ENCODE measurements at regions not wholly inside any gene's neighbourhood (a gene's known extent, or its start where the extent isn't known, plus 50 kb on each side); places are given as distances from the start of the nearest gene placed in this dataset.
"Not testable (repeated sequence)": the region's sequence is repeated elsewhere in the genome, so short reads cannot be mapped to it uniquely, and the experiment has no call there.

GRCh38 chr6:14300189-14300588, 182.6 kb downstream of the CD83 start:
- not testable (repeated sequence) for H3K4me1 ChIP-seq (ENCODE audit: control insufficient read depth in 2 of 2, insufficient read depth in 1 of 2, low read depth in 1 of 2, low read length in 2 of 2); H3K27me3 ChIP-seq (ENCODE audit: control insufficient read depth in 3 of 3, insufficient read depth in 3 of 3, low read depth in 1 of 3, low read length in 3 of 3); H4K91ac ChIP-seq (ENCODE audit: low read depth, low read length, poor library complexity); H3K4me2 ChIP-seq (ENCODE audit: insufficient read depth, low read length, poor library complexity, severe bottlenecking); H3K9me3 ChIP-seq (replicated peaks in 1 of 2; ENCODE audit: control insufficient read depth in 2 of 2, insufficient read depth in 1 of 2, low read depth in 1 of 2, low read length in 2 of 2); H2BK5ac ChIP-seq (ENCODE audit: low read length); H4K8ac ChIP-seq (ENCODE audit: low read depth, low read length); H3K9ac ChIP-seq (ENCODE audit: low read depth, low read length, poor library complexity); H3K4me3 ChIP-seq (ENCODE audit: low read length in 2 of 2); H2AK5ac ChIP-seq (ENCODE audit: low read depth, low read length); H3K18ac ChIP-seq (ENCODE audit: low read length); H3K79me1 ChIP-seq (ENCODE audit: low read depth, low read length); H2BK15ac ChIP-seq (ENCODE audit: low read length); H2AFZ ChIP-seq (ENCODE audit: low read length); H3K36me3 ChIP-seq (replicated peaks in 1 of 2; ENCODE audit: control insufficient read depth in 2 of 2, insufficient read depth in 2 of 2, low read length in 2 of 2); H2BK12ac ChIP-seq (ENCODE audit: low read length); H3K4ac ChIP-seq (ENCODE audit: low read length); H2BK120ac ChIP-seq (ENCODE audit: low read depth, low read length); H3K23ac ChIP-seq (ENCODE audit: low read depth, low read length, poor library complexity); H3K27ac ChIP-seq (replicated peaks; ENCODE audit: low read length); H3K14ac ChIP-seq (ENCODE audit: low read length); DNase-seq (ENCODE audit: low spot score)
- no CpG with 5 or more reads among the region's 16 CpGs for WGBS, 2 donors (ENCODE audit: extremely low coverage in 2 of 2, insufficient read length in 2 of 2, insufficient replicate concordance in 1 of 2)

- no CpG with 5 or more reads among the region's 9 CpGs for WGBS, 2 donors (ENCODE audit: extremely low coverage in 2 of 2, insufficient read length in 2 of 2, insufficient replicate concordance in 1 of 2)
- H3K23ac ChIP-seq (ENCODE audit: low read depth, low read length, poor library complexity): not testable (repeated sequence)
These were observed 183.1 kb downstream of the CD83 start for GRCh38 chr6:14300721-14301120.

GRCh38 chr6:14301477-14301876, 183.9 kb downstream of the CD83 start:
- not testable (repeated sequence) for H2AFZ ChIP-seq (ENCODE audit: low read length); H3K4me3 ChIP-seq (ENCODE audit: low read length in 2 of 2); H3K36me3 ChIP-seq (replicated peaks in 1 of 2; ENCODE audit: control insufficient read depth in 2 of 2, insufficient read depth in 2 of 2, low read length in 2 of 2); H3K14ac ChIP-seq (ENCODE audit: low read length); H3K27ac ChIP-seq (replicated peaks; ENCODE audit: low read length); H4K8ac ChIP-seq (ENCODE audit: low read depth, low read length); H3K23ac ChIP-seq (ENCODE audit: low read depth, low read length, poor library complexity); H3K9me3 ChIP-seq (replicated peaks in 1 of 2; ENCODE audit: control insufficient read depth in 2 of 2, insufficient read depth in 1 of 2, low read depth in 1 of 2, low read length in 2 of 2); DNase-seq (ENCODE audit: low spot score); H3K9ac ChIP-seq (ENCODE audit: low read depth, low read length, poor library complexity); H2BK15ac ChIP-seq (ENCODE audit: low read length); H2BK5ac ChIP-seq (ENCODE audit: low read length); H3K79me1 ChIP-seq (ENCODE audit: low read depth, low read length); H3K4me2 ChIP-seq (ENCODE audit: insufficient read depth, low read length, poor library complexity, severe bottlenecking); H3K18ac ChIP-seq (ENCODE audit: low read length); H3K4me1 ChIP-seq (ENCODE audit: control insufficient read depth in 2 of 2, insufficient read depth in 1 of 2, low read depth in 1 of 2, low read length in 2 of 2); H2BK12ac ChIP-seq (ENCODE audit: low read length); H3K27me3 ChIP-seq (ENCODE audit: control insufficient read depth in 3 of 3, insufficient read depth in 3 of 3, low read depth in 1 of 3, low read length in 3 of 3); H2AK5ac ChIP-seq (ENCODE audit: low read depth, low read length); H2BK120ac ChIP-seq (ENCODE audit: low read depth, low read length); H4K91ac ChIP-seq (ENCODE audit: low read depth, low read length, poor library complexity); H3K4ac ChIP-seq (ENCODE audit: low read length)
- WGBS, 2 donors (ENCODE audit: extremely low coverage in 2 of 2, insufficient read length in 2 of 2, insufficient replicate concordance in 1 of 2): 80% methylated on average over 1 of the region's 9 CpGs; no CpG with 5 or more reads in 1 of the 2 donors

More at GRCh38 chr6:14300721-14301120, 183.1 kb downstream of the CD83 start:
- H3K79me1 ChIP-seq (ENCODE audit: low read depth, low read length); H2BK120ac ChIP-seq (ENCODE audit: low read depth, low read length); H3K18ac ChIP-seq (ENCODE audit: low read length); H2BK15ac ChIP-seq (ENCODE audit: low read length); H3K9me3 ChIP-seq (replicated peaks in 1 of 2; ENCODE audit: control insufficient read depth in 2 of 2, insufficient read depth in 1 of 2, low read depth in 1 of 2, low read length in 2 of 2); H2AK5ac ChIP-seq (ENCODE audit: low read depth, low read length); H3K4me1 ChIP-seq (ENCODE audit: control insufficient read depth in 2 of 2, insufficient read depth in 1 of 2, low read depth in 1 of 2, low read length in 2 of 2); H2BK12ac ChIP-seq (ENCODE audit: low read length); H3K14ac ChIP-seq (ENCODE audit: low read length); H3K36me3 ChIP-seq (replicated peaks in 1 of 2; ENCODE audit: control insufficient read depth in 2 of 2, insufficient read depth in 2 of 2, low read length in 2 of 2); H4K8ac ChIP-seq (ENCODE audit: low read depth, low read length); H3K9ac ChIP-seq (ENCODE audit: low read depth, low read length, poor library complexity); H3K4me3 ChIP-seq (ENCODE audit: low read length in 2 of 2); H3K27me3 ChIP-seq (ENCODE audit: control insufficient read depth in 3 of 3, insufficient read depth in 3 of 3, low read depth in 1 of 3, low read length in 3 of 3); H2BK5ac ChIP-seq (ENCODE audit: low read length); H4K91ac ChIP-seq (ENCODE audit: low read depth, low read length, poor library complexity); H2AFZ ChIP-seq (ENCODE audit: low read length); H3K4ac ChIP-seq (ENCODE audit: low read length); DNase-seq (ENCODE audit: low spot score); H3K4me2 ChIP-seq (ENCODE audit: insufficient read depth, low read length, poor library complexity, severe bottlenecking); H3K27ac ChIP-seq (replicated peaks; ENCODE audit: low read length): not testable (repeated sequence)

GRCh38 chr6:14305131-14305530, 187.6 kb downstream of the CD83 start:
- Histone ChIP-seq H3K9me3 (replicated peaks in 1 of 2; ENCODE audit: control insufficient read depth in 2 of 2, insufficient read depth in 1 of 2, low read depth in 1 of 2, low read length in 2 of 2) (no peaks in the 10 kb centered on the region), H3K4me1 (ENCODE audit: control insufficient read depth in 2 of 2, insufficient read depth in 1 of 2, low read depth in 1 of 2, low read length in 2 of 2) (no peaks in the 10 kb centered on the region), H3K23ac (ENCODE audit: low read depth, low read length, poor library complexity) (no peak overlapping the region), H4K91ac (ENCODE audit: low read depth, low read length, poor library complexity) (no peak overlapping the region), H3K14ac (ENCODE audit: low read length) (no peak overlapping the region), H2AFZ (ENCODE audit: low read length) (no peak overlapping the region), H4K8ac (ENCODE audit: low read depth, low read length) (no peak overlapping the region), H3K4ac (ENCODE audit: low read length) (no peak overlapping the region), H3K4me2 (ENCODE audit: insufficient read depth, low read length, poor library complexity, severe bottlenecking) (no peak overlapping the region), H3K27me3 (ENCODE audit: control insufficient read depth in 3 of 3, insufficient read depth in 3 of 3, low read depth in 1 of 3, low read length in 3 of 3) (no peaks in the 10 kb centered on the region), H2AK5ac (ENCODE audit: low read depth, low read length) (no peak overlapping the region), H2BK120ac (ENCODE audit: low read depth, low read length) (no peak overlapping the region), H3K79me1 (ENCODE audit: low read depth, low read length) (no peaks in the 10 kb centered on the region), H3K9ac (ENCODE audit: low read depth, low read length, poor library complexity) (no peak overlapping the region), H3K27ac (replicated peaks; ENCODE audit: low read length) (no peak overlapping the region), H2BK12ac (ENCODE audit: low read length) (no peak overlapping the region), H3K4me3 (ENCODE audit: low read length in 2 of 2) (no peak overlapping the region), H2BK5ac (ENCODE audit: low read length) (no peak overlapping the region), H3K36me3 (replicated peaks in 1 of 2; ENCODE audit: control insufficient read depth in 2 of 2, insufficient read depth in 2 of 2, low read length in 2 of 2) (no peaks in the 10 kb centered on the region), H3K18ac (ENCODE audit: low read length) (no peak overlapping the region), H2BK15ac (ENCODE audit: low read length) (no peak overlapping the region)
- no CpG with 5 or more reads among the region's 5 CpGs for WGBS, 2 donors (ENCODE audit: extremely low coverage in 2 of 2, insufficient read length in 2 of 2, insufficient replicate concordance in 1 of 2)
- no peak for DNase-seq (ENCODE audit: low spot score)
